ENCODE measurements at regions not wholly inside any gene's neighbourhood (a gene's known extent, or its start where the extent isn't known, plus 50 kb on each side); places are given as distances from the start of the nearest gene placed in this dataset.
"Not testable (repeated sequence)": the region's sequence is repeated elsewhere in the genome, so short reads cannot be mapped to it uniquely, and the experiment has no call there.

- no peaks in the 10 kb centered on the region for H3K9me3 ChIP-seq
- intact Hi-C loops (cut with DNase I; ENCODE audit: low total_unique reads) (no loop called here), in situ Hi-C loops (cut with MboI; ENCODE audit: low sequenced_read_pairs in 4 of 4) (no loop called here)
- TF ChIP-seq CTCF (IDR thresholded peaks at IDR 0.05 in 4 of 5, conservative IDR thresholded peaks at IDR 0.05 in 1 of 5) (no peak), POLR2A (IDR thresholded peaks at IDR 0.05) (no peak)
- H3K36me3 ChIP-seq = no peaks in the 10 kb centered on the region
- DNase-seq = no peak
- ATAC-seq = no peak
- no peaks in the 10 kb centered on the region for H3K27me3 ChIP-seq
- H3K4me1 ChIP-seq = no peaks in the 10 kb centered on the region
- no peak overlapping the region for H3K27ac ChIP-seq
- no peak overlapping the region for H3K4me3 ChIP-seq
These were observed 52.3 kb upstream of the CHD2 start for GRCh38 chr15:92847841-92848240.

- no peak for TF ChIP-seq CTCF (IDR thresholded peaks at IDR 0.05 in 4 of 5, conservative IDR thresholded peaks at IDR 0.05 in 1 of 5)
- no peak for TF ChIP-seq POLR2A (IDR thresholded peaks at IDR 0.05)
- ATAC-seq (no peak), DNase-seq (no peak)
- H3K27ac ChIP-seq = no peak overlapping the region
- H3K36me3 ChIP-seq = no peaks in the 10 kb centered on the region
- no peaks in the 10 kb centered on the region for H3K9me3 ChIP-seq
- H3K4me3 ChIP-seq = no peak overlapping the region
- no peaks in the 10 kb centered on the region for H3K4me1 ChIP-seq
- intact Hi-C loops (cut with DNase I; ENCODE audit: low total_unique reads) = no loop called here
- H3K27me3 ChIP-seq = no peaks in the 10 kb centered on the region
- in situ Hi-C loops (cut with MboI; ENCODE audit: low sequenced_read_pairs in 4 of 4) = no loop called here
These were observed 51.7 kb upstream of the CHD2 start for GRCh38 chr15:92848464-92848851.

GRCh38 chr15:92848852-92849598, 51.1 kb upstream of the CHD2 start:
- Histone ChIP-seq H3K9me3 (no peaks in the 10 kb centered on the region), H3K27me3 (no peaks in the 10 kb centered on the region), H3K4me3 (no peak overlapping the region), H3K36me3 (no peaks in the 10 kb centered on the region), H3K4me1 (no peaks in the 10 kb centered on the region), H3K27ac (no peak overlapping the region)
- in situ Hi-C loops (cut with MboI; ENCODE audit: low sequenced_read_pairs in 4 of 4) (no loop called here), intact Hi-C loops (cut with DNase I; ENCODE audit: low total_unique reads) (no loop called here)
- TF ChIP-seq CTCF (IDR thresholded peaks at IDR 0.05 in 4 of 5, conservative IDR thresholded peaks at IDR 0.05 in 1 of 5) (no peak), POLR2A (IDR thresholded peaks at IDR 0.05) (no peak)
- DNase-seq (no peak), ATAC-seq (no peak)

- H3K4me3 ChIP-seq; ATAC-seq; H3K27me3 ChIP-seq; H3K4me1 ChIP-seq; H3K27ac ChIP-seq; intact Hi-C loops (cut with DNase I; ENCODE audit: low total_unique reads); DNase-seq; in situ Hi-C loops (cut with MboI; ENCODE audit: low sequenced_read_pairs in 4 of 4); H3K36me3 ChIP-seq; H3K9me3 ChIP-seq: not testable (repeated sequence)
These were observed 49.9 kb upstream of the CHD2 start for GRCh38 chr15:92850218-92850617.

Measured in gastrocnemius medialis (tissue), 4 donors.